IPS DF 6.9 (cell line): ENCODE measurements at regions not wholly inside any gene's neighbourhood (a gene's known extent, or its start where the extent isn't known, plus 50 kb on each side); places are given as distances from the start of the nearest gene placed in this dataset.

Source experiments
- DNase-seq: peaks from one replicate; pipeline ENCODE4 v3.0.0-alpha.2; 2013; ENCODE audit warnings: low read depth, low spot score
- H3K27ac ChIP-seq: one replicate; pipeline ENCODE4 v1.5.1; 2013; ENCODE audit warnings: low read length, control low read depth
- H3K27me3 ChIP-seq: 2 replicates; pipeline ENCODE4 v1.6.1; 2013; ENCODE audit warnings: mild to moderate bottlenecking, low read length; ENCODE audit not compliant: control insufficient read depth, insufficient read depth
- H3K36me3 ChIP-seq: 2 replicates; pipeline ENCODE4 v1.6.1; 2013; ENCODE audit warnings: low read length; ENCODE audit not compliant: control insufficient read depth, insufficient read depth
- H3K4me1 ChIP-seq: 2 replicates; pipeline ENCODE4 v1.6.1; 2013; ENCODE audit warnings: low read length; ENCODE audit not compliant: control insufficient read depth, insufficient read depth
- H3K4me3 ChIP-seq: 2 replicates; pipeline ENCODE4 v1.5.1; 2013; ENCODE audit warnings: mild to moderate bottlenecking, low read length
- H3K9me3 ChIP-seq: 2 replicates; pipeline ENCODE4 v1.6.1; 2013; ENCODE audit warnings: low read length, inconsistent platforms; ENCODE audit not compliant: control insufficient read depth, insufficient read depth
- WGBS: extraction: QIAGEN DNeasy Blood & Tissue Kit; methylation state at CpG from one replicate; pipeline ENCODE4 v1.1.7; 2013; ENCODE audit warnings: mixed read lengths, missing lambda C conversion rate; ENCODE audit not compliant: insufficient read length, insufficient coverage; 5-methylcytosine and 5-hydroxymethylcytosine counted together

GRCh38 chr14:51540364-51540763 is 111.3 kb upstream of the FRMD6 start:
- Histone ChIP-seq H3K27me3 (no peaks in the 10 kb centered on the region), H3K4me1 (no peaks in the 10 kb centered on the region), H3K27ac (no peak overlapping the region), H3K4me3 (no peak overlapping the region), H3K9me3 (no peaks in the 10 kb centered on the region), H3K36me3 (no peaks in the 10 kb centered on the region)
- no peak for DNase-seq
- no CpG with 5 or more reads among the region's 3 CpGs for WGBS

GRCh38 chr14:51544471-51544870 is 107.2 kb upstream of the FRMD6 start:
- H3K27ac ChIP-seq: no peak overlapping the region
- H3K36me3 ChIP-seq: no peaks in the 10 kb centered on the region
- WGBS: no CpG with 5 or more reads among the region's 4 CpGs
- H3K27me3 ChIP-seq: no peaks in the 10 kb centered on the region
- H3K4me3 ChIP-seq: no peak overlapping the region
- H3K4me1 ChIP-seq: no peaks in the 10 kb centered on the region
- H3K9me3 ChIP-seq: no peaks in the 10 kb centered on the region
- no peak for DNase-seq

DNA sequence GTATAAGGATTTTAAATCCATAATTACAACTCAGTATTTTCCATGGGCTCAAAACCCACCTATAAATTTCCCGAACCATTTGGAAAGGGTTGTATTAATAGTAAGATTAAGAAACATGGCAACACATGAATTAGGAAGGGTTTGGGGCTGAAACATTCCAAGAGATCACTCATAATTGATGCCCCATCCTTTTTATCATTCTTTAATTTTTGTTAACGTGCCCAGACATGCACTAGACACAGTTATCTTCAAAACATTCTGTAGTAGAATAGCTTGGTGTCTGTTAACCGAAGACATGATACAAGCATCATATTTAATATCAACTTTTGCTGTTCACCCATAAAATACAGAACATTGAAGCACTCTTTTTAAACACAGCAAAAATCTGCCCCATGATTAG is 106.8 kb upstream of the FRMD6 start:
- no peak for DNase-seq
- WGBS: no CpG with 5 or more reads among the region's 3 CpGs
- H3K27ac ChIP-seq: no peak overlapping the region
- H3K4me3 ChIP-seq: no peak overlapping the region
- no peaks in the 10 kb centered on the region for H3K9me3 ChIP-seq
- no peaks in the 10 kb centered on the region for H3K4me1 ChIP-seq
- no peaks in the 10 kb centered on the region for H3K36me3 ChIP-seq
- no peaks in the 10 kb centered on the region for H3K27me3 ChIP-seq

DNA sequence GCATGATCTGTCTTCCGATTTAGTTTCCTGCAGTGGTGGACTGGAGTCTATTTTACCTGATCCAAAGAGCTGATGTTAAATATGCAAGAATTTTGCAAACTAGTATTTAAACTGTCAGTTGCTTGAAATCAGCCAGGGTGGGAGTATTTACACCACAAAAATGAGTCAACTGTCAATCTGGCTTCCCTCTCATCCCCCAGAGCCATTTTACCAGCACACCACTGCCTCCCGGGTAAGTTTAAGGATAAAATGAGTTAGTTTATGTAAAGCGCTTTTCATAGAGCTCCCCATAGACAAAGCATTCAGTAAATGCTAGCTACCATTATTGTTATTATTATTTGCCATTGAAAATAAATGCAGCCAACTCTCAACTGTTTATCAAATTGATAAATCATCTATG is 106.3 kb upstream of the FRMD6 start:
- Histone ChIP-seq H3K27ac (no peak overlapping the region), H3K4me3 (no peak overlapping the region), H3K27me3 (no peaks in the 10 kb centered on the region), H3K36me3 (no peaks in the 10 kb centered on the region), H3K4me1 (no peaks in the 10 kb centered on the region), H3K9me3 (no peaks in the 10 kb centered on the region)
- WGBS: no CpG with 5 or more reads among the region's 3 CpGs
- no peak for DNase-seq

DNA sequence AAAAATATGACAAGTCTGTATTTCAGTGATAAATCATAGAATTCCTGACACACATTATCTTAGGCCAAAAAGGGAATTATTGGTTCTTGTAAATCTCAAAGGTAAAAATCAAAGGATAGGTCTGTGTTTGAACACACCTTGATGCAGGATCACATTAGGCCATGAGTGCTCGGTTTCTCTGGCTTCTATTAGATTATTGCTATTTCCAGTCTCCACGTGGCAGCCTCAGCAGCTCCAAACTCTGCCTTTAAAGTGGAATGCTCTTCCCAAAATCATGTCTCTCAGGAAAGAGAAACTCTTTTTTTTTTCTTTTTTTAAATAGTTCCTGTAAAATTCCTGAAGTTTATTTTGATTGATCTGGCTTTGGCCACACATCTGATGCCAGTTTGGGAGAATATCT is 105.6 kb upstream of the FRMD6 start:
- WGBS: no CpG with 5 or more reads among the region's 2 CpGs
- no peaks in the 10 kb centered on the region for H3K9me3 ChIP-seq
- no peaks in the 10 kb centered on the region for H3K4me1 ChIP-seq
- H3K27ac ChIP-seq: no peak overlapping the region
- H3K27me3 ChIP-seq: no peaks in the 10 kb centered on the region
- H3K4me3 ChIP-seq: no peak overlapping the region
- H3K36me3 ChIP-seq: no peaks in the 10 kb centered on the region
- no peak for DNase-seq

DNA sequence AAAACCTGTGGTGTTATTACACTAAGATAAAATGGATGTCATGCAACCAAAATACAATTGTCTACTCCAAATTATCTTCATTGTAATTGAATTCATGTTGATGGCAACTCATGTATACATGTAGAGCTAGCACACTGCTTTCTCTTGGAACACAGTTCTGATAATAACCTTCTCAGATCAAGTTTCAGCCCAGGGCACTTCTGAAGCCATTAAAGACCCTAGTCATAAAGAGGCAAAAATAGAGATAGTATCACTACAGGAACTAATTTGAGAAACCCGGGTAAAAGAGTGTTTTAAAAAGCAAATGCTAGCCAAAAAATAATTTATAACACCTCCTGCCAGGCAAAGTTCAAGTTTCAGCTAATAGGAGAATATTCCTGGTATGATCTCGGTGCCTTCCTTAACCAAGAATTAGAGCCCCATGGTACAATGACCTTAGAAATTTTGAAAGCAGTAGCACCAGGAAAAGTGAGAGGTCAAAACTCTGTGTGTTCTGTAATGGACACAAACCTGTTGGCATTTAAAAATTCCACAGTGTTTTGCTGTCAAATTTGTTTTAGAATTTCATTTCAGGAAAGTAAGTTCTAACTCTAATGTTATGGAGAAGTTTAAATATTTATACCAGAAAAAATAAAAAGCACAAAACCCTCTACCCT is 105.0 kb upstream of the FRMD6 start:
- DNase-seq: no peak
- Histone ChIP-seq H3K4me3 (no peak overlapping the region), H3K4me1 (no peaks in the 10 kb centered on the region), H3K27me3 (no peaks in the 10 kb centered on the region), H3K9me3 (no peaks in the 10 kb centered on the region), H3K36me3 (no peaks in the 10 kb centered on the region), H3K27ac (no peak overlapping the region)
- WGBS: no CpG with 5 or more reads among the region's 2 CpGs

DNA sequence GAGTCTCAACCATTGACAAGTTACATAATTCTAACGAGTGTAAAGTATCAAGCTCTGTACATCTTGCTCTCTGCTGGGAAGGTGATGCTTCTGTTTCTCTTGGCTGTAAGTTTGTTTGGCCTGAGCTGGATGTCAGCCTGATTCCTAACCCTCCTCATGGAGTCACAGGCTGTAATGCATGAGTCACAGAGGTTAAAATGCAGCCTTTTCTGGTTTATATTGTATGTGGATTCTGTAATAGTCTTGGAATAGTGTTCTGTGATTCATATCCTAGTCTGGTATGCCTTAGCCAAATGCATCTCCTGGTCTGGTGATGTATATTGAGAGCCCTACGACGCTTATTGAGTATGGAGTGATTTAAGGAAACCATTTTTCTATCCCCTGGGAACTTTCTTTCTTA is 104.5 kb upstream of the FRMD6 start:
- DNase-seq: no peak
- no CpG with 5 or more reads among the region's 3 CpGs for WGBS
- Histone ChIP-seq H3K4me1 (no peaks in the 10 kb centered on the region), H3K9me3 (no peaks in the 10 kb centered on the region), H3K27me3 (no peaks in the 10 kb centered on the region), H3K36me3 (no peaks in the 10 kb centered on the region), H3K4me3 (no peak overlapping the region), H3K27ac (no peak overlapping the region)

GRCh38 chr14:51547701-51548100 is 104.0 kb upstream of the FRMD6 start:
- Histone ChIP-seq H3K9me3 (no peaks in the 10 kb centered on the region), H3K27ac (no peak overlapping the region), H3K4me3 (no peak overlapping the region), H3K36me3 (no peaks in the 10 kb centered on the region), H3K27me3 (no peaks in the 10 kb centered on the region), H3K4me1 (no peaks in the 10 kb centered on the region)
- WGBS: no CpG with 5 or more reads among the region's 2 CpGs
- no peak for DNase-seq

GRCh38 chr14:51548187-51548586 is 103.5 kb upstream of the FRMD6 start:
- no peaks in the 10 kb centered on the region for H3K27me3 ChIP-seq
- H3K9me3 ChIP-seq: no peaks in the 10 kb centered on the region
- H3K4me1 ChIP-seq: no peaks in the 10 kb centered on the region
- no peak for DNase-seq
- H3K4me3 ChIP-seq: no peak overlapping the region
- H3K36me3 ChIP-seq: no peaks in the 10 kb centered on the region
- no CpG with 5 or more reads among the region's 4 CpGs for WGBS
- H3K27ac ChIP-seq: no peak overlapping the region

DNA sequence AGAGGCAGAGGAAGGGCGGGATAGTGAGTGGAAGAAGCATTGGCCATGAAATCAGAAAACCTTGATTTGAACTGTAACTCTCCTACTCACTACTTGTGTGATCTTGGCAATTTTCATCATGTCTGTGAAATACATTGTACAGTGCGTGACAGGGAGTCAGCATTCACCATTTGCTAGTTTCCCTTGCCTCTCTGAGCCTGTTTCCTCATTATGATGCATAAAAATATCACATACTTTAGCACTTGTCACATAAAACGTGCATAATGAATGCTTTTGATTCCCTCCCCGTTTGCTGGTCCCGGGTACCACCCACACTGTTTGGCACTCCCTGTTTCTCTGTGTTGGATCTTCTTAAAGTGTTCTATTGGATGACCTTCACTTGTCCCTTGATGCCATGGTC is 101.1 kb upstream of the FRMD6 start:
- no CpG with 5 or more reads among the region's 5 CpGs for WGBS
- Histone ChIP-seq H3K4me3 (no peak overlapping the region), H3K4me1 (no peaks in the 10 kb centered on the region), H3K27ac (no peak overlapping the region), H3K27me3 (no peaks in the 10 kb centered on the region), H3K36me3 (no peaks in the 10 kb centered on the region), H3K9me3 (no peaks in the 10 kb centered on the region)
- DNase-seq: no peak

DNA sequence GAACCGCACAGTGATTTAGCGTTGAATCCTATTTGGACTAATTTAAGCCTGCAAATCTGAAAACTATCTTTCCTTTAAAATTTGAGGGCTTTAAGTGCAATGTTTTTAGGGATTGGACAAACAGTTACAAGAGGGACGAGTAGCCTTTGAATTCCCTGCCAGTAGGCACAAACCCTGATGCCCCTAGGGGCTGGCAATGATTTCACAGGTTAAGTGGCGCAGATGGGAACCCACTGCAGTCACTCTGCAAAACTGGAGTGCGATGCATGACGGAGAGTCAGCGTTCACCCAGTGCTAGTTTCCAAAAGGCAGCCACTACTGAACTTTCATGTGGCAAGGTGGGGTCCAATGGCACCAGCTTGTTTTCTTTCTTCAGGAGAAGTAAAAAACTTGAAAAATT is 99.4 kb upstream of the FRMD6 start:
- Histone ChIP-seq H3K27ac (no peak overlapping the region), H3K9me3 (no peaks in the 10 kb centered on the region), H3K27me3 (no peaks in the 10 kb centered on the region), H3K4me1 (no peaks in the 10 kb centered on the region), H3K4me3 (no peak overlapping the region), H3K36me3 (no peaks in the 10 kb centered on the region)
- no CpG with 5 or more reads among the region's 7 CpGs for WGBS
- no peak for DNase-seq
